Left ventricle myocardium inferior (tissue), 1 donor: ENCODE measurements at regions not wholly inside any gene's neighbourhood (a gene's known extent, or its start where the extent isn't known, plus 50 kb on each side); places are given as distances from the start of the nearest gene placed in this dataset.

Experiments
- DNase-seq: peaks from one replicate; pipeline ENCODE4 v3.0.0-alpha.2; 2020
- H3K27ac ChIP-seq: fragments of 200-600 bp; replicated peaks from 2 replicates; pipeline ENCODE4 v1.8.0; 2021
- H3K27me3 ChIP-seq: fragments of 200-600 bp; 2 replicates; pipeline ENCODE4 v1.8.0; 2021; ENCODE audit warnings: low read depth
- H3K36me3 ChIP-seq: fragments of 200-600 bp; 2 replicates; pipeline ENCODE4 v1.8.0; 2021
- H3K4me1 ChIP-seq: fragments of 200-600 bp; 2 replicates; pipeline ENCODE4 v1.8.0; 2021
- H3K4me3 ChIP-seq: fragments of 200-600 bp; 2 replicates; pipeline ENCODE4 v1.8.0; 2021; ENCODE audit warnings: mild to moderate bottlenecking, moderate library complexity
- H3K9me3 ChIP-seq: fragments of 200-600 bp; replicated peaks from 2 replicates; pipeline ENCODE4 v1.8.0; 2021
- intact Hi-C: fragments of 100-400 bp; cut with micrococcal nuclease; formaldehyde crosslinking; loops from one replicate; pipeline ENCODE4 v1.11.0; 2022
- TF ChIP-seq, protein P1 (sequence below): fragments of 200-600 bp; IDR thresholded peaks from 2 replicates; pipeline ENCODE4 v1.8.0; 2021; ENCODE audit warnings: antibody characterized with exemption, mild to moderate bottlenecking, borderline replicate concordance
- donor health status: DM: no; HTN: yes; CAD: no; lungs with severe emphysema.

DNA sequence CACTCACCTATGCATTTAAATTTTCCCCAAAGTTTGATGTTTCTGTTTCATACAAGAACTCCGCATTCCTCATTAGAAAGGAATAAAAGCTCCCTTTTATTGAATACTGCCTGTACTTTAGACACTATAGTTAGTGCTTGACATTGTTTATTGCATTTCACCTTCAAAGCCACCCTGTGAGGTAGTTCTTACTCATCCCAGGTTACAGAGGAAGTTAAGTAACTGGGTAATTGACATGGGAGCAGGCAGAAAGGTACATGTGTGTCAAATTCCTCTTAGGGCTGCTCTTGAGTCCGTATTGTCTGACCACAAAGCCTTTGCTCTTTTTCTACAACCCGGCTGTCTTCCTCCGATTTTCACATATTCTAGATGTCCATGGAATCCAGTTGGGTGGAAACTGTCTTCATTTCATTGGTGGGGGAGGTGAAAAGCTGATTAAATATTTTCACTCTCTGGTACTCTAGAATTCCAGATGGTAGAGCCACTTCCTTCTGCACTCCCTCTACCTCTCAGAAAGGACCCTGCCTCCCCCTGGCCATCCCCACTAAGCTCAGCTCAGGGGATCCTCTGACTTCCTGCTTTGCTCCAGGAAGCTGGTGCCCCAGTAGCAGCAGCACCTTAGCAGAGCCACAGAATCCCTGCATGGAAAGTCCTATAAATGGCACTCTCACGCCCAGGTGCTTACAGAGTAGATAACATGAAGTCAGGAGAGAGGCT, 319.2 kb downstream of the LRATD1 start:
- Histone ChIP-seq H3K27ac (no peak overlapping the region), H3K9me3 (no peaks in the 10 kb centered on the region), H3K4me1 (no peaks in the 10 kb centered on the region), H3K4me3 (no peak overlapping the region), H3K27me3 (no peaks in the 10 kb centered on the region), H3K36me3 (no peaks in the 10 kb centered on the region)
- intact Hi-C loops = no loop called here
- TF ChIP-seq, protein P1, sequence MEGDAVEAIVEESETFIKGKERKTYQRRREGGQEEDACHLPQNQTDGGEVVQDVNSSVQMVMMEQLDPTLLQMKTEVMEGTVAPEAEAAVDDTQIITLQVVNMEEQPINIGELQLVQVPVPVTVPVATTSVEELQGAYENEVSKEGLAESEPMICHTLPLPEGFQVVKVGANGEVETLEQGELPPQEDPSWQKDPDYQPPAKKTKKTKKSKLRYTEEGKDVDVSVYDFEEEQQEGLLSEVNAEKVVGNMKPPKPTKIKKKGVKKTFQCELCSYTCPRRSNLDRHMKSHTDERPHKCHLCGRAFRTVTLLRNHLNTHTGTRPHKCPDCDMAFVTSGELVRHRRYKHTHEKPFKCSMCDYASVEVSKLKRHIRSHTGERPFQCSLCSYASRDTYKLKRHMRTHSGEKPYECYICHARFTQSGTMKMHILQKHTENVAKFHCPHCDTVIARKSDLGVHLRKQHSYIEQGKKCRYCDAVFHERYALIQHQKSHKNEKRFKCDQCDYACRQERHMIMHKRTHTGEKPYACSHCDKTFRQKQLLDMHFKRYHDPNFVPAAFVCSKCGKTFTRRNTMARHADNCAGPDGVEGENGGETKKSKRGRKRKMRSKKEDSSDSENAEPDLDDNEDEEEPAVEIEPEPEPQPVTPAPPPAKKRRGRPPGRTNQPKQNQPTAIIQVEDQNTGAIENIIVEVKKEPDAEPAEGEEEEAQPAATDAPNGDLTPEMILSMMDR = no peak
- DNase-seq = no peak

DNA sequence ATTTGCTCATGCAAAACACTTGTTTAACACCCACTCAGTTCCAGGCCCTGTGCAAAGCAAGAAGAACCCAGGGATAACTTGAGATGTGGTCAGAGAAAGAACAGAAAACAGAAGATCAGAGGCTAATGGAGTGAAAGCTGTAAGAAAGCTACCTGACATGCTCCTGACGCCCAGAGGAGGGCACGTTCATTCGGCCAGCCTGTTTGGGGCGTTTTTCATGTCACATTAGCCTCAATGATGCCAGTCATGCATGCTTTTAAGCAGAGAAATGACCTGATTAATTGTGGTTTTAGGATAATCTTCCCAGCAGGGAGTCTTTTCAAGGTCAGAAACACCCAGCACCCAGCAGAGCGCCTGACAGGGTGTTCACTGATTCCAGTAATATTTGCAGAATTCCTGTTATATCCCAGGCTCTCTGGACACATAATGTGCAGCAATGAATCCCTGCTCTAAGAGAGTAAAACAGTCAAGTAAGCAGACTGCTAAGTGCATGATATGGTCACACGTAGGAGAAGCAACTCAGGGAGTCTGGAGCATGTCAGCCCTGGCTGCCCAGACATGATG, 320.0 kb downstream of the LRATD1 start:
- H3K27ac ChIP-seq = no peak overlapping the region
- no peak for DNase-seq
- H3K9me3 ChIP-seq = no peaks in the 10 kb centered on the region
- intact Hi-C loops = no loop called here
- H3K36me3 ChIP-seq = no peaks in the 10 kb centered on the region
- no peaks in the 10 kb centered on the region for H3K4me1 ChIP-seq
- H3K27me3 ChIP-seq = no peaks in the 10 kb centered on the region
- H3K4me3 ChIP-seq = no peak overlapping the region
- TF ChIP-seq, protein P1 = no peak

DNA sequence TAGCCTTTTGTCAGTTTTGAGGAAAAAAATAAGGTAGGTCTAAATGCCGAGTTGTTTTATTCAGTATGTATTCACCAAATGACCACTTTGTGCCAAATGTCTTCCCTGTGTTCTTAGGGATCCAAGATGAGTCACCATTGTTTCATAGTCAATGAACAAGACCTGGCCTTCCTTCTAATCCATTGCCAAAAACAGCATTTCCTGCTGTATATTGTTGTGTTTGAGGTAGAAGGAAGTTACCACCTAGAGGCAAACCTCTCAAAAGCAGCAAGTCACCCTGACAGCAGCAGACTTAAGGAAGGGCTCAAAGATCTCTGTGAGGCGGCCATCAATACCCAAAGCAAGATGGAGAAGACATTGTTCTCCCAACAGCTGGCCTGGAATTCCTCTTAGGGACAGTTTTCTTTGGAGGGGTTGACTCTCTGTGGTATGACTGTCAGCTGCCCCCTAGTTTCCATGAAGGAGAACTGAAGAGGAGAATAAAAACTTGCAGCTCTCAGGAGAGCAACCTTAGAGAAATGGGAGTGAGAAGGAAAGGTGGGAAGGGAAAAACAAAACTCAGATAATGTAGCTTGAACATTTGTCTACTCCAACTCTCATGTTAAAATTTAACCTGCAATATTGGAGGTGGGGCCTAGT, 328.3 kb downstream of the LRATD1 start:
- Histone ChIP-seq H3K9me3 (no peaks in the 10 kb centered on the region), H3K4me3 (no peak overlapping the region), H3K36me3 (no peaks in the 10 kb centered on the region), H3K27ac (no peak overlapping the region), H3K4me1 (no peaks in the 10 kb centered on the region), H3K27me3 (no peaks in the 10 kb centered on the region)
- no peak for DNase-seq
- TF ChIP-seq, protein P1 = no peak
- intact Hi-C loops = no loop called here

DNA sequence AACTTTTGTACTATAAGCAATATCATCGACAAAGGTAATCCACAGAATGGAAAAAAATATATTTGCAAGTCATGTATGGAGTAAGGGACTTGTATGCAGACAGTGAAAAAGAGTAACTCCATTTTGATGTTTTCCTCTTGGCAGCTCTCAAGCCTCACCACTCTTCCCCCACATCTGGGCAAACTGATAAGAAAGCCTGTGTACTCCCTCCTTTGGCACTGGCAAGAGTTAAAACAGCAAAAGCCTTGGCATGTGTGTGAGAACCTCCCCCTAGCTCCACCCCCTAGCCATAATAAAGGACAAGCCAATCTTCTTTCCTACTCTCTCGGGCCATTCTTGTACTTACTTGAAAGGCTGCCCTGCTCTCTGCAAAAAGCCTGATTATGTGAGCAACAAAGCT, 335.2 kb downstream of the LRATD1 start:
- Histone ChIP-seq H3K27ac (no peak overlapping the region), H3K4me3 (no peak overlapping the region), H3K36me3 (no peaks in the 10 kb centered on the region), H3K27me3 (no peaks in the 10 kb centered on the region), H3K9me3 (no peaks in the 10 kb centered on the region), H3K4me1 (no peaks in the 10 kb centered on the region)
- TF ChIP-seq, protein P1 = no peak
- no peak for DNase-seq
- intact Hi-C loops = no loop called here

DNA sequence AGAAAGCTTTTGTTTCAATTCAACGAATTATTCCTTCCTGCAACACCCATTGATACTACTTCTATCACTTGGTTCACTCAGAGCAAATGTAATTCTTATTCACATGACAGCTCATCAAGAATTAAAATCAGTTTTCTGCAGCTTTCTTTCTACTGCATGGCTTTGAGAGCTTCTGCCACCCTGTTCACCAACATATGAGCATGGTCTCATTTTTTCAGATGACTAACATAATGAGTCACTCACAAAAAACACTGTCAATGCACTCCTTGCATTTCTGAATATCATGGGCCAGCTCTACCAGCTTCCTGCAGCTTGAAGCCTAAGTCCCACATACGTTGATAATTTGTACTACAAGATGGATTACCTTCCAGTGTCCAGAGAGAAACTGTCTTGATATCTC, 342.9 kb downstream of the LRATD1 start:
- Histone ChIP-seq H3K9me3 (no peaks in the 10 kb centered on the region), H3K4me1 (no peaks in the 10 kb centered on the region), H3K4me3 (no peak overlapping the region), H3K36me3 (no peaks in the 10 kb centered on the region), H3K27me3 (no peaks in the 10 kb centered on the region), H3K27ac (no peak overlapping the region)
- no peak for DNase-seq
- intact Hi-C loops = no loop called here
- TF ChIP-seq, protein P1 = no peak
